Type B pancreatic cell (in vitro differentiated cells): ENCODE measurements at regions not wholly inside any gene's neighbourhood (a gene's known extent, or its start where the extent isn't known, plus 50 kb on each side); places are given as distances from the start of the nearest gene placed in this dataset.

Experiments used
- DNase-seq: peaks from one replicate; pipeline ENCODE4 v3.0.0; 2021; ENCODE audit warnings: mixed read lengths; ENCODE audit not compliant: unreplicated experiment; ENCODE audit errors: extremely low spot score
- H3K27ac Mint-ChIP-seq: 2 replicates; pipeline ENCODE4 v1.8.0; 2021; ENCODE audit warnings: mild to moderate bottlenecking, mixed read lengths
- H3K27me3 Mint-ChIP-seq: 2 replicates; pipeline ENCODE4 v1.8.0; 2021; ENCODE audit warnings: mixed read lengths
- H3K36me3 Mint-ChIP-seq: 2 replicates; pipeline ENCODE4 v1.8.0; 2021; ENCODE audit warnings: mixed read lengths
- H3K4me1 Mint-ChIP-seq: one replicate; pipeline ENCODE4 v1.8.0; 2021; ENCODE audit warnings: mixed read lengths; ENCODE audit not compliant: unreplicated experiment
- H3K4me3 Mint-ChIP-seq: 2 replicates; pipeline ENCODE4 v1.8.0; 2021; ENCODE audit warnings: mild to moderate bottlenecking, mixed read lengths
- H3K9me3 Mint-ChIP-seq: 2 replicates; pipeline ENCODE4 v1.8.0; 2021; ENCODE audit warnings: mixed read lengths
- CTCF ChIP-seq: fragments of 200-600 bp; sonication (generic); conservative IDR thresholded peaks from 2 replicates; pipeline ENCODE4 v1.5.0; 2021; ENCODE audit warnings: antibody characterized with exemption, mild to moderate bottlenecking

- DNase-seq: no peak
- Mint-ChIP-seq H3K4me3 (no peak overlapping the region), H3K36me3 (no peaks in the 10 kb centered on the region), H3K9me3 (no peaks in the 10 kb centered on the region), H3K27ac (no peak overlapping the region), H3K27me3 (no peaks in the 10 kb centered on the region), H3K4me1 (no peaks in the 10 kb centered on the region)
- no peak for TF ChIP-seq CTCF
Measured at GRCh38 chr14:42510071-42510470, 903.4 kb downstream of the LRFN5 start.

GRCh38 chr14:42508209-42508946, 901.7 kb downstream of the LRFN5 start:
- no peaks in the 10 kb centered on the region for H3K27me3 Mint-ChIP-seq
- H3K9me3 Mint-ChIP-seq: no peaks in the 10 kb centered on the region
- no peak for TF ChIP-seq CTCF
- DNase-seq: no peak
- no peak overlapping the region for H3K27ac Mint-ChIP-seq
- H3K4me1 Mint-ChIP-seq: no peaks in the 10 kb centered on the region
- no peaks in the 10 kb centered on the region for H3K36me3 Mint-ChIP-seq
- no peak overlapping the region for H3K4me3 Mint-ChIP-seq

- TF ChIP-seq CTCF: no peak
- H3K27me3 Mint-ChIP-seq: no peaks in the 10 kb centered on the region
Measured at GRCh38 chr14:42504433-42504832, 897.8 kb downstream of the LRFN5 start.

GRCh38 chr14:42499137-42499536, 892.5 kb downstream of the LRFN5 start:
- no peaks in the 10 kb centered on the region for H3K4me1 Mint-ChIP-seq
- no peaks in the 10 kb centered on the region for H3K27me3 Mint-ChIP-seq
- DNase-seq: no peak
- no peak overlapping the region for H3K4me3 Mint-ChIP-seq
- H3K27ac Mint-ChIP-seq: no peak overlapping the region
- TF ChIP-seq CTCF: no peak
- no peaks in the 10 kb centered on the region for H3K36me3 Mint-ChIP-seq
- no peaks in the 10 kb centered on the region for H3K9me3 Mint-ChIP-seq

More at GRCh38 chr14:42504433-42504832, 897.8 kb downstream of the LRFN5 start:
- Mint-ChIP-seq H3K9me3 (no peaks in the 10 kb centered on the region), H3K27ac (no peak overlapping the region), H3K36me3 (no peaks in the 10 kb centered on the region), H3K4me1 (no peaks in the 10 kb centered on the region), H3K4me3 (no peak overlapping the region)
- DNase-seq: no peak

GRCh38 chr14:42490536-42490935, 883.9 kb downstream of the LRFN5 start:
- TF ChIP-seq CTCF: no peak
- no peak overlapping the region for H3K27ac Mint-ChIP-seq
- H3K36me3 Mint-ChIP-seq: no peaks in the 10 kb centered on the region
- peaks cover 5% of the 10 kb centered on the region for H3K4me1 Mint-ChIP-seq
- H3K9me3 Mint-ChIP-seq: no peaks in the 10 kb centered on the region
- no peaks in the 10 kb centered on the region for H3K27me3 Mint-ChIP-seq
- no peak for DNase-seq
- H3K4me3 Mint-ChIP-seq: no peak overlapping the region
